WERI-Rb-1 (cell line): ENCODE measurements at regions not wholly inside any gene's neighbourhood (a gene's known extent, or its start where the extent isn't known, plus 50 kb on each side); places are given as distances from the start of the nearest gene placed in this dataset.

Source experiments
- DNase-seq: peaks from one replicate; pipeline ENCODE4 v3.0.0-alpha.2; 2020
- H3K27ac ChIP-seq: fragments of 250-450 bp; sonication (Bioruptor Pico); 2 replicates; pipeline ENCODE4 v1.5.1; 2020; ENCODE audit warnings: mild to moderate bottlenecking, moderate library complexity
- H3K27me3 ChIP-seq: fragments of 250-450 bp; sonication (Bioruptor Pico); 2 replicates; pipeline ENCODE4 v1.5.1; 2021; ENCODE audit warnings: mild to moderate bottlenecking, low read depth, moderate library complexity; ENCODE audit not compliant: insufficient read depth, severe bottlenecking
- H3K36me3 ChIP-seq: fragments of 250-450 bp; sonication (Bioruptor Pico); 2 replicates; pipeline ENCODE4 v1.5.1; 2020; ENCODE audit warnings: mild to moderate bottlenecking, moderate library complexity
- H3K4me3 ChIP-seq: 2 replicates; pipeline ENCODE4 v1.5.1; 2011; ENCODE audit warnings: low read depth, mild to moderate bottlenecking, control low read depth, low read length
- H3K9me3 ChIP-seq: fragments of 250-450 bp; sonication (Bioruptor Pico); 2 replicates; pipeline ENCODE4 v1.5.1; 2021; ENCODE audit warnings: mild to moderate bottlenecking, moderate library complexity; ENCODE audit not compliant: severe bottlenecking
- TF ChIP-seq, protein P1 (sequence below): IDR thresholded peaks from 2 replicates; pipeline ENCODE4 v1.5.1; 2011; ENCODE audit warnings: low read depth, mild to moderate bottlenecking, control low read depth, inconsistent platforms, low read length

DNA sequence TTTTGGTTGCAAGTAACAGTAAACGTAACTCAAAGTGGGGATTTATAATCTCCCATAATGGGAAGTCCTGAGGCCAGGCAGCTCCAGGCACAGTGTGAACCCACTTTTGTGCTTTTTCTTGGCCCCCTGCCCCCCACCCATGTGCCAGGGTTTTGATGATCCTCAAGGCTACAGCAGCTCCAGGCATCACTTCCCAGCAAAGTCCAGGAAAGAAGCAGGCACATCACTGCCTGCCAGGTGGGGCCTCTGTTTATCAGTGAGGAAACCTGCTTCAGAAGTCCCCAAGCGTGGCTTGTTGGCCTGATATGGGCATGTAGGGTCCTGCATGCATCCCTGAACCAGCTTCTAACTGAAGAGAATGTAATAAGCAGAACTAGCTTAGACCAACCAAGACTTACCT is 299.2 kb upstream of the SKOR2 start:
- Histone ChIP-seq H3K27me3 (no peaks in the 10 kb centered on the region), H3K27ac (no peak overlapping the region), H3K9me3 (no peaks in the 10 kb centered on the region), H3K4me3 (no peak overlapping the region), H3K36me3 (no peaks in the 10 kb centered on the region)
- TF ChIP-seq, protein P1, sequence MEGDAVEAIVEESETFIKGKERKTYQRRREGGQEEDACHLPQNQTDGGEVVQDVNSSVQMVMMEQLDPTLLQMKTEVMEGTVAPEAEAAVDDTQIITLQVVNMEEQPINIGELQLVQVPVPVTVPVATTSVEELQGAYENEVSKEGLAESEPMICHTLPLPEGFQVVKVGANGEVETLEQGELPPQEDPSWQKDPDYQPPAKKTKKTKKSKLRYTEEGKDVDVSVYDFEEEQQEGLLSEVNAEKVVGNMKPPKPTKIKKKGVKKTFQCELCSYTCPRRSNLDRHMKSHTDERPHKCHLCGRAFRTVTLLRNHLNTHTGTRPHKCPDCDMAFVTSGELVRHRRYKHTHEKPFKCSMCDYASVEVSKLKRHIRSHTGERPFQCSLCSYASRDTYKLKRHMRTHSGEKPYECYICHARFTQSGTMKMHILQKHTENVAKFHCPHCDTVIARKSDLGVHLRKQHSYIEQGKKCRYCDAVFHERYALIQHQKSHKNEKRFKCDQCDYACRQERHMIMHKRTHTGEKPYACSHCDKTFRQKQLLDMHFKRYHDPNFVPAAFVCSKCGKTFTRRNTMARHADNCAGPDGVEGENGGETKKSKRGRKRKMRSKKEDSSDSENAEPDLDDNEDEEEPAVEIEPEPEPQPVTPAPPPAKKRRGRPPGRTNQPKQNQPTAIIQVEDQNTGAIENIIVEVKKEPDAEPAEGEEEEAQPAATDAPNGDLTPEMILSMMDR, result no peak
- DNase-seq, result no peak

GRCh38 chr18:47549021-47549540 is 297.6 kb upstream of the SKOR2 start:
- Histone ChIP-seq H3K27ac (no peak overlapping the region), H3K9me3 (no peaks in the 10 kb centered on the region), H3K36me3 (no peaks in the 10 kb centered on the region), H3K27me3 (no peaks in the 10 kb centered on the region), H3K4me3 (no peak overlapping the region)
- TF ChIP-seq, protein P1, result no peak
- DNase-seq, result no peak

DNA sequence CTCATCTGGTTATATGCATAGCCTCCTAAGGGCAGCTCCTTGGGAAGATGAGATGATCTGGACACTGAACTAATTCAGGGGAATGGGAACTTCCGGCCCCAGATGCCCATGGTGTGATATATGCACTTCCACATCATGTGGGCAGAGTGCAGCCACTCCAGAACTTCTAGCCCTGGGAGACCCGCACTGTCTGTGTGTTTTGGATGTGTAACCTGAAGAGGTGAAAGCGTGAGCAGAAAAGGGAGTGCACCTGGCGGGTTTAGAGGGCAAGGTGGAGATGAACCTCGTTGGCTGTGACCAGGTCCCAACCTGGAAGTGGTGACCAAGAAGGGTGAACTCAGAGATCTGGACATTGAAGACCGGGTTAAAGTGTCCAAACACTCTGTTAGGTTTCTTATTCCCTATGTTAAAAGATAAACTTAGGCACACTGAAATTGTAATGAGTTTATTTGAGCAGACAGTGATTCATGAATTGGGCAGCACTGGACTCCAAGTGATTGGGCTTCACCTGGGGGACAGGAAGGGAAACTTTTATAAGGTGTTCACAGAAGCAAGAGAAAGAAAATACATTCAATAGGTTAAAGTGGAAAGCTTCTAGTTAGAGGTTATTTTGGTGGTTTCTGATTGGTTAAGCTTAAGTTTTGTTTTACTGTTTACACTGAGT is 296.2 kb upstream of the SKOR2 start:
- Histone ChIP-seq H3K36me3 (no peaks in the 10 kb centered on the region), H3K9me3 (no peaks in the 10 kb centered on the region), H3K27ac (no peak overlapping the region), H3K27me3 (no peaks in the 10 kb centered on the region), H3K4me3 (no peak overlapping the region)
- TF ChIP-seq, protein P1, result no peak
- no peak for DNase-seq

- Histone ChIP-seq H3K27me3 (no peaks in the 10 kb centered on the region), H3K9me3 (no peaks in the 10 kb centered on the region), H3K4me3 (no peak overlapping the region), H3K27ac (no peak overlapping the region), H3K36me3 (no peaks in the 10 kb centered on the region)
- peak; percentile 37 for DNase-seq
- TF ChIP-seq, protein P1, result peak; percentile 48; the same call in 1 of the 2 replicates
Observed at GRCh38 chr18:47545613-47546012, 294.2 kb upstream of the SKOR2 start.

DNA sequence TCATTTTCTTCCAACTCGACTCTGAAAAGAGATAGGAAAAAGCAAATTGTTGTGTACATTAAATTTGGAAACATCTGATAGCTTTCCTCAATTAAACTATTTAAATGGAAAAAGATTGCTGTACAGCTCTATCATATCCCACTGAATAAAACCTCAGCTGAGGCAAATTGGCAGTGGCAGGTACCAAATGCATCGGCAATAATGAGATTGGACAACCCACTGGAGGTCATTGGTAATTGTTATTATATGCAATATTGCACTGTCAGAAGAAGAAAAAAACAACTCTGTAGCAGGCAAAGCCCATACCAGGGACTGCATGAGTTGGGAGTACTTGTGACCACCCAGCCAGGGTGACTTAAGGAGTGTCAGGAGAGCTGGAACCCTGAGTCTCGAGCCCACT is 291.6 kb upstream of the SKOR2 start:
- Histone ChIP-seq H3K9me3 (peaks cover 4% of the 10 kb centered on the region), H3K4me3 (no peak overlapping the region), H3K36me3 (no peaks in the 10 kb centered on the region), H3K27me3 (no peaks in the 10 kb centered on the region), H3K27ac (no peak overlapping the region)
- TF ChIP-seq, protein P1, result no peak
- DNase-seq, result no peak

- H3K9me3 ChIP-seq, result peaks cover 4% of the 10 kb centered on the region
- TF ChIP-seq, protein P1, result no peak
- no peaks in the 10 kb centered on the region for H3K36me3 ChIP-seq
- DNase-seq, result no peak
- H3K27me3 ChIP-seq, result no peaks in the 10 kb centered on the region
- H3K4me3 ChIP-seq, result no peak overlapping the region
- no peak overlapping the region for H3K27ac ChIP-seq
Observed at GRCh38 chr18:47542551-47542950, 291.1 kb upstream of the SKOR2 start.
